GM12872 (cell line): ENCODE measurements at regions not wholly inside any gene's neighbourhood (a gene's known extent, or its start where the extent isn't known, plus 50 kb on each side); places are given as distances from the start of the nearest gene placed in this dataset.

Experiments
- TF ChIP-seq, protein P1 (sequence below): IDR thresholded peaks from 3 replicates; pipeline ENCODE4 v1.5.1; 2011; ENCODE audit warnings: low read depth, mild to moderate bottlenecking, low read length, moderate library complexity; ENCODE audit not compliant: insufficient read depth

DNA sequence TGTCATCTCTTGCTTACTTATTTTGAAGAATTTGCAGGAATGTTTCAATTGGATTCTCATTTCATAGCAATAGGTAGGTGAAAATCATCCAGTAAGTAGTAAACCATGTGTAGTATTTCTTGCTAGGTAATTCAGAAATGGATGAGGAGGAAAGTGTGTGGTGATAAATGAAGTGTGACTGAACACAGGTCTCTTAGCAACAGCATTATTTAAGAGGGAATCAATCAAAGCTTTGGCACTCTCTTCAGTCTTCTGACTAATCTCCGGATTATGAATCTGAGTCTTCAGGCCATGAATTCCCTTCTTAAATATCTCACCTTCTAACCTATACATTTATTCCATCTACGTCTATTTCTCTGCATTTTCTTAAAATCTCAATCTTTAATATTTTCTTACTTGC, 55.8 kb upstream of the ARHGAP24 start:
- TF ChIP-seq, protein P1, sequence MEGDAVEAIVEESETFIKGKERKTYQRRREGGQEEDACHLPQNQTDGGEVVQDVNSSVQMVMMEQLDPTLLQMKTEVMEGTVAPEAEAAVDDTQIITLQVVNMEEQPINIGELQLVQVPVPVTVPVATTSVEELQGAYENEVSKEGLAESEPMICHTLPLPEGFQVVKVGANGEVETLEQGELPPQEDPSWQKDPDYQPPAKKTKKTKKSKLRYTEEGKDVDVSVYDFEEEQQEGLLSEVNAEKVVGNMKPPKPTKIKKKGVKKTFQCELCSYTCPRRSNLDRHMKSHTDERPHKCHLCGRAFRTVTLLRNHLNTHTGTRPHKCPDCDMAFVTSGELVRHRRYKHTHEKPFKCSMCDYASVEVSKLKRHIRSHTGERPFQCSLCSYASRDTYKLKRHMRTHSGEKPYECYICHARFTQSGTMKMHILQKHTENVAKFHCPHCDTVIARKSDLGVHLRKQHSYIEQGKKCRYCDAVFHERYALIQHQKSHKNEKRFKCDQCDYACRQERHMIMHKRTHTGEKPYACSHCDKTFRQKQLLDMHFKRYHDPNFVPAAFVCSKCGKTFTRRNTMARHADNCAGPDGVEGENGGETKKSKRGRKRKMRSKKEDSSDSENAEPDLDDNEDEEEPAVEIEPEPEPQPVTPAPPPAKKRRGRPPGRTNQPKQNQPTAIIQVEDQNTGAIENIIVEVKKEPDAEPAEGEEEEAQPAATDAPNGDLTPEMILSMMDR: no peak

DNA sequence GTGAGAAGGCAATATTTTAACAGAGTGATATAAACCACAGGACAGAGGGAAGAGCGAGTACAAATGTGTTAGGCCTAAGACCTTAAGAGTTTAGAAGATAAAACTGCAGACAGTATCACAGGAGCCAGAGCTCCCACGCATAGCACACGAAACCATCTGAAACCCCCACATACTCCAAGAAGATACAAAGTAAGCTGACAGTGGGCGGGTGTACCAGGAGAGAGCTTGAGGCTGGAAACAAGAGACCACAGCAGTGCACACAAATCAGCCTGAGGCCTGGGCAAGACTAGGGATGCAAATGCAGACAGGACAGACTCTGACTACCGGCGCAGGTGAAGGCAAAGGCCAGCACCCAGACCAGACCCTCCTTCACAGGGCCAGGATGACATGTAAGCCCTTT, 54.1 kb upstream of the ARHGAP24 start:
- TF ChIP-seq, protein P1: no peak

DNA sequence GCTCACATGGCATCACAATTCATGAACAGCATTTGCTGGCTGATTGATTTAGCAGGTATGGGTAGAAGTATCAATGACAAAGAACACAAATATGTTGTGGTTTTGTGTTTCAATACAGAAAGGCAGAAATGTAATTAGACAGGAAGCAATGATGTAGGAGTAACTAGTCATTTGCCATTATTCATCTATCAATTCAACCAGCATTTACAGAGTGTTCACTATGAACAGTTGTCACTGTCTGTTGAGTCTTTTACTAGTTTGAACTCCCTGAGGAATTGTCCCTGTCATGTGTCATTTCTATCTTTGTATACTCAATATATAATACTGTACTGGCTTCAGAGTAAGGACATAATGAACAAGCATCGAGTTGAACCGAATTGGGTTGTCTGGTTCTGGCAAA, 51.5 kb upstream of the ARHGAP24 start:
- TF ChIP-seq, protein P1: no peak
